Chondrocyte (in vitro differentiated cells): ENCODE measurements at regions not wholly inside any gene's neighbourhood (a gene's known extent, or its start where the extent isn't known, plus 50 kb on each side); places are given as distances from the start of the nearest gene placed in this dataset.

Experiments
- DNase-seq: peaks from one replicate; pipeline ENCODE4 v3.0.0; 2021; ENCODE audit warnings: mixed read lengths, low spot score
- H3K27ac Mint-ChIP-seq: one replicate; pipeline ENCODE4 v1.8.0; 2021; ENCODE audit warnings: mild to moderate bottlenecking, moderate library complexity, mixed read lengths; ENCODE audit not compliant: unreplicated experiment
- H3K27me3 Mint-ChIP-seq: 2 replicates; pipeline ENCODE4 v1.8.0; 2021; ENCODE audit warnings: low read depth, mixed read lengths
- H3K36me3 Mint-ChIP-seq: 2 replicates; pipeline ENCODE4 v1.8.0; 2021; ENCODE audit warnings: low read depth, mixed read lengths
- H3K4me1 Mint-ChIP-seq: 2 replicates; pipeline ENCODE4 v1.8.0; 2021; ENCODE audit warnings: low read depth, mild to moderate bottlenecking, mixed read lengths
- H3K4me3 Mint-ChIP-seq: one replicate; pipeline ENCODE4 v1.8.0; 2021; ENCODE audit warnings: mild to moderate bottlenecking, moderate library complexity, mixed read lengths; ENCODE audit not compliant: unreplicated experiment
- H3K9me3 Mint-ChIP-seq: 2 replicates; pipeline ENCODE4 v1.8.0; 2021; ENCODE audit warnings: low read depth, mixed read lengths
- CTCF ChIP-seq: fragments of 200-600 bp; sonication (generic); IDR thresholded peaks from 2 replicates; pipeline ENCODE4 v1.5.0; 2021; ENCODE audit warnings: antibody characterized with exemption, mild to moderate bottlenecking, moderate library complexity

GRCh38 chr9:93843396-93843795, 111.8 kb downstream of the BARX1 start:
- no peak overlapping the region for H3K27ac Mint-ChIP-seq
- H3K4me1 Mint-ChIP-seq = no peaks in the 10 kb centered on the region
- peaks cover 19% of the 10 kb centered on the region for H3K9me3 Mint-ChIP-seq
- no peak overlapping the region for H3K4me3 Mint-ChIP-seq
- no peak for TF ChIP-seq CTCF
- H3K27me3 Mint-ChIP-seq = peaks cover 44% of the 10 kb centered on the region
- DNase-seq = no peak
- peaks cover 4% of the 10 kb centered on the region for H3K36me3 Mint-ChIP-seq

GRCh38 chr9:93830606-93831005, 124.5 kb downstream of the BARX1 start:
- no peak overlapping the region for H3K4me3 Mint-ChIP-seq
- peaks cover 2% of the 10 kb centered on the region for H3K36me3 Mint-ChIP-seq
- H3K4me1 Mint-ChIP-seq = peaks cover 6% of the 10 kb centered on the region
- TF ChIP-seq CTCF = no peak
- no peak for DNase-seq
- peaks cover 31% of the 10 kb centered on the region for H3K27me3 Mint-ChIP-seq
- H3K9me3 Mint-ChIP-seq = peaks cover 12% of the 10 kb centered on the region
- H3K27ac Mint-ChIP-seq = no peak overlapping the region

- H3K4me1 Mint-ChIP-seq = peaks cover 6% of the 10 kb centered on the region
- H3K27ac Mint-ChIP-seq = no peak overlapping the region
- DNase-seq = no peak
- no peak overlapping the region for H3K4me3 Mint-ChIP-seq
- peaks cover 30% of the 10 kb centered on the region for H3K27me3 Mint-ChIP-seq
- TF ChIP-seq CTCF = no peak
- H3K36me3 Mint-ChIP-seq = peaks cover 2% of the 10 kb centered on the region
- peaks cover 12% of the 10 kb centered on the region for H3K9me3 Mint-ChIP-seq
Observed at GRCh38 chr9:93830012-93830596, 125.1 kb downstream of the BARX1 start.

- no peak overlapping the region for H3K4me3 Mint-ChIP-seq
- H3K27ac Mint-ChIP-seq = no peak overlapping the region
- H3K4me1 Mint-ChIP-seq = peaks cover 6% of the 10 kb centered on the region
- no peak for DNase-seq
- H3K9me3 Mint-ChIP-seq = peaks cover 10% of the 10 kb centered on the region
- H3K36me3 Mint-ChIP-seq = peaks cover 2% of the 10 kb centered on the region
- TF ChIP-seq CTCF = no peak
- H3K27me3 Mint-ChIP-seq = peaks cover 31% of the 10 kb centered on the region
Observed at GRCh38 chr9:93829271-93830011, 125.7 kb downstream of the BARX1 start.

- no peak for TF ChIP-seq CTCF
- H3K4me3 Mint-ChIP-seq = no peak overlapping the region
- H3K4me1 Mint-ChIP-seq = peaks cover 6% of the 10 kb centered on the region
- peaks cover 2% of the 10 kb centered on the region for H3K36me3 Mint-ChIP-seq
- H3K9me3 Mint-ChIP-seq = peaks cover 10% of the 10 kb centered on the region
- DNase-seq = no peak
- H3K27ac Mint-ChIP-seq = no peak overlapping the region
- H3K27me3 Mint-ChIP-seq = peaks cover 26% of the 10 kb centered on the region
Observed at GRCh38 chr9:93828331-93829097, 126.6 kb downstream of the BARX1 start.
